Endothelial cell of umbilical vein (primary cell): ENCODE measurements at regions not wholly inside any gene's neighbourhood (a gene's known extent, or its start where the extent isn't known, plus 50 kb on each side); places are given as distances from the start of the nearest gene placed in this dataset.

ENCODE experiments used
- BruUV-seq: library from RNA; stranded (reverse); fragments of 400-500 nt; replicated peaks from 2 replicates; lab custom pipeline; 2021; lab: Mats Ljungman, UMichigan
- CTCF ChIA-PET: fragments of 300-600, 350-600 bp; sonication (Branson Sonifier 250); formaldehyde crosslinking; loops from one replicate; lab custom pipeline; 2021; ENCODE audit warnings: antibody characterized with exemption, inconsistent platforms; lab: Charles Lee
- POLR2A ChIA-PET: fragments of 300-600, 350-600 bp; sonication (Branson Sonifier 250); formaldehyde crosslinking; loops from one replicate; lab custom pipeline; 2021; ENCODE audit warnings: antibody characterized with exemption, inconsistent platforms; lab: Charles Lee
- DNase-seq: peaks from one replicate; pipeline ENCODE4 v3.0.0-alpha.2; 2011; ENCODE audit warnings: low read depth, low spot score
- FAIRE-seq: peaks from 2 replicates; lab custom pipeline; 2011; peaks lifted over from hg19 to GRCh38; lab: Jason Lieb, UNC
- H2AFZ ChIP-seq: 2 replicates; pipeline ENCODE4 v1.6.0; 2012; ENCODE audit warnings: low read depth, low read length, control low read depth, inconsistent platforms
- H3K27ac ChIP-seq: 2 replicates; pipeline ENCODE4 v1.5.1; 2011; ENCODE audit warnings: low read depth, mild to moderate bottlenecking, control low read depth, low read length, moderate library complexity; ENCODE audit not compliant: insufficient read depth
- H3K27me3 ChIP-seq, 2 experiments: 2 replicates each; pipeline versions ENCODE4 v1.6.0 to v1.6.1; 2011; ENCODE audit warnings: low read length in 2 of 2, mixed read lengths in 1 of 2; ENCODE audit not compliant: control insufficient read depth in 2 of 2, insufficient read depth in 2 of 2
- H3K36me3 ChIP-seq, 2 experiments: 2 replicates in 1 of 2; 3 replicates in 1 of 2; pipeline ENCODE4 v1.5.1; 2011; ENCODE audit warnings: low read length in 2 of 2, mild to moderate bottlenecking in 1 of 2, moderate library complexity in 1 of 2; ENCODE audit not compliant: control insufficient read depth in 2 of 2, insufficient read depth in 2 of 2; ENCODE audit errors: extremely low read depth in 1 of 2
- H3K4me1 ChIP-seq: 3 replicates; pipeline ENCODE4 v1.5.1; 2011; ENCODE audit warnings: mild to moderate bottlenecking, low read length; ENCODE audit not compliant: control insufficient read depth, insufficient read depth; ENCODE audit errors: extremely low read depth
- H3K4me2 ChIP-seq: 2 replicates; pipeline ENCODE4 v1.6.1; 2011; ENCODE audit warnings: low read length, control low read depth, mixed read lengths; ENCODE audit not compliant: insufficient read depth
- H3K4me3 ChIP-seq, 3 experiments: fragments of 200-600 bp in 1 of 3; sonication (generic), shearing (Covaris generic) in 1 of 3; replicated peaks in 1 of 3; 2 replicates each; pipeline ENCODE4 v1.5.1; 2011 to 2016; ENCODE audit warnings: control low read depth in 3 of 3, low read length in 3 of 3, mild to moderate bottlenecking in 2 of 3, inconsistent platforms in 1 of 3, low read depth in 1 of 3, moderate library complexity in 1 of 3; ENCODE audit not compliant: insufficient read depth in 1 of 3
- H3K79me2 ChIP-seq: 2 replicates; pipeline ENCODE4 v1.6.0; 2012; ENCODE audit warnings: low read length, inconsistent platforms; ENCODE audit not compliant: control insufficient read depth, insufficient read depth
- H3K9ac ChIP-seq: replicated peaks from 2 replicates; pipeline ENCODE3; 2011; ENCODE audit warnings: low read length, control low read depth; ENCODE audit not compliant: insufficient read depth; ENCODE audit errors: extremely low read depth
- H3K9me1 ChIP-seq: replicated peaks from 3 replicates; pipeline ENCODE4 v1.6.0; 2011; ENCODE audit warnings: mild to moderate bottlenecking, low read length; ENCODE audit not compliant: control insufficient read depth, insufficient read depth; ENCODE audit errors: extremely low read depth
- H3K9me3 ChIP-seq: replicated peaks from 2 replicates; pipeline ENCODE4 v1.5.1; 2012; ENCODE audit warnings: low read length, inconsistent platforms; ENCODE audit not compliant: control insufficient read depth, insufficient read depth
- H4K20me1 ChIP-seq: replicated peaks from 2 replicates; pipeline ENCODE3; 2011; ENCODE audit warnings: mild to moderate bottlenecking, low read length; ENCODE audit not compliant: control insufficient read depth, insufficient read depth; ENCODE audit errors: extremely low read depth
- CTCF ChIP-seq, 2 donors: IDR thresholded peaks; 1 replicate in 1 of 2; 2 replicates in 1 of 2; pipeline ENCODE4 v1.5.1; 2011; ENCODE audit warnings: low read length in 2 of 2, mild to moderate bottlenecking in 2 of 2, moderate library complexity in 2 of 2, control low read depth in 1 of 2, inconsistent platforms in 1 of 2, low read depth in 1 of 2; ENCODE audit not compliant: insufficient read depth in 1 of 2; ENCODE audit errors: extremely low read depth in 1 of 2
- EZH2 ChIP-seq: IDR thresholded peaks from 2 replicates; pipeline ENCODE4 v1.6.1; 2012; ENCODE audit warnings: borderline replicate concordance, low read depth, mild to moderate bottlenecking, moderate library complexity, low read length, inconsistent platforms; ENCODE audit not compliant: severe bottlenecking
- FOS ChIP-seq: IDR thresholded peaks from 2 replicates; pipeline ENCODE4 v1.6.1; 2011; ENCODE audit warnings: mild to moderate bottlenecking, low read length, moderate library complexity, borderline replicate concordance; ENCODE audit not compliant: insufficient read depth
- GATA2 ChIP-seq: IDR thresholded peaks from 2 replicates; pipeline ENCODE4 v1.7.0; 2011; ENCODE audit warnings: low read depth, mild to moderate bottlenecking, moderate library complexity, mixed read lengths, low read length; ENCODE audit not compliant: insufficient read length, insufficient read depth
- JUN ChIP-seq: IDR thresholded peaks from 2 replicates; pipeline ENCODE4 v1.6.1; 2011; ENCODE audit warnings: borderline replicate concordance, low read depth; ENCODE audit not compliant: insufficient read length, insufficient read depth
- MAX ChIP-seq: IDR thresholded peaks from 2 replicates; pipeline ENCODE4 v1.6.1; 2011; ENCODE audit not compliant: insufficient read depth, insufficient read length
- MYC ChIP-seq: IDR thresholded peaks from one replicate; pipeline ENCODE4 v1.6.1; 2011; ENCODE audit warnings: mild to moderate bottlenecking, low read depth, low read length
- POLR2A ChIP-seq: IDR thresholded peaks from 2 replicates; pipeline ENCODE4 v1.6.1; 2012; ENCODE audit warnings: low read depth, mild to moderate bottlenecking, control low read depth, low read length
- POLR2AphosphoS5 ChIP-seq: IDR thresholded peaks from 2 replicates; pipeline ENCODE4 v1.6.1; 2012; ENCODE audit warnings: low read depth, mild to moderate bottlenecking, control low read depth, low read length, moderate library complexity; ENCODE audit not compliant: insufficient read depth
- dilution Hi-C: fragments of 300-500 bp; cut with MboI; formaldehyde crosslinking; loops from one replicate; pipeline ENCODE4 v1.15.0; 2019; ENCODE audit warnings: low sequenced_read_pairs; ENCODE audit not compliant: extremely low pct_ligation_motif_present
- intact Hi-C: fragments of 100-400 bp; cut with micrococcal nuclease; formaldehyde crosslinking; loops from one replicate; pipeline ENCODE4 v1.10.0; 2022

GRCh38 chr5:158070859-158071258 is 211.9 kb upstream of the CLINT1 start:
- no peaks in the 10 kb centered on the region for H3K9me1 ChIP-seq
- intact Hi-C loops (loop anchor here (10.0 kb wide), 1 partner anchor 216 kb away; the partner anchor contains the start of gene CLINT1), dilution Hi-C loops (no loop called here)
- H3K79me2 ChIP-seq, result no peaks in the 10 kb centered on the region
- FAIRE-seq, result no peak
- TF ChIP-seq MYC, result no peak
- no peak for TF ChIP-seq JUN
- TF ChIP-seq POLR2A, result no peak
- no peak for TF ChIP-seq GATA2
- TF ChIP-seq POLR2AphosphoS5, result no peak
- TF ChIP-seq FOS, result no peak
- TF ChIP-seq EZH2, result no peak
- no peak for TF ChIP-seq MAX
- no peak for TF ChIP-seq CTCF (IDR thresholded peaks at IDR 0.05; ENCODE audit: extremely low read depth in 1 of 2, insufficient read depth in 1 of 2, low read depth in 1 of 2, low read length in 2 of 2)
- ChIA-PET POLR2A (no interaction called here), CTCF (interaction anchor here (0.8 to 1.4 kb wide), 6 partner anchors 9 to 1036 kb away, joined by 3 to 5 read pairs (median 4); no protein-coding TSS in a partner anchor)
- H3K27me3 ChIP-seq, result no peaks in the 10 kb centered on the region
- no peaks in the 10 kb centered on the region for H3K9me3 ChIP-seq
- no peaks in the 10 kb centered on the region for H4K20me1 ChIP-seq
- no peak overlapping the region for H3K27ac ChIP-seq
- H3K4me1 ChIP-seq, result peaks cover 16% of the 10 kb centered on the region
- BruUV-seq, result no TSS peak
- DNase-seq, result no peak
- no peak overlapping the region for H3K9ac ChIP-seq
- H3K4me2 ChIP-seq, result no peak overlapping the region
- H3K36me3 ChIP-seq, result no peaks in the 10 kb centered on the region
- no peak overlapping the region for H3K4me3 ChIP-seq
- no peak overlapping the region for H2AFZ ChIP-seq
